HG03520 (cell line): ENCODE measurements at regions not wholly inside any gene's neighbourhood (a gene's known extent, or its start where the extent isn't known, plus 50 kb on each side); places are given as distances from the start of the nearest gene placed in this dataset.

Experiments
- ATAC-seq: cut with Tn5 transposase; IDR thresholded peaks from one replicate; pipeline ENCODE4 v1.9.1; 2021; ENCODE audit warnings: mild to moderate bottlenecking, moderate library complexity; ENCODE audit not compliant: unreplicated experiment

GRCh38 chr1:227378871-227379554 is 60.7 kb upstream of the CDC42BPA start:
- no peak for ATAC-seq

GRCh38 chr1:227378181-227378580 is 59.9 kb upstream of the CDC42BPA start:
- ATAC-seq: no peak

- no peak for ATAC-seq
These were observed 56.6 kb upstream of the CDC42BPA start for GRCh38 chr1:227374846-227375245.

- no peak for ATAC-seq
These were observed 54.4 kb upstream of the CDC42BPA start for GRCh38 chr1:227372726-227373130.

- no peak for ATAC-seq
These were observed 52.4 kb upstream of the CDC42BPA start for GRCh38 chr1:227370533-227371254.

- ATAC-seq: no peak
These were observed 50.9 kb upstream of the CDC42BPA start for GRCh38 chr1:227369102-227369760.
